Stimulated activated CD4-positive, alpha-beta T cell treated with anti-CD3 and anti-CD28 coated beads, Interleukin-2, amount 100 ng/mL, for 24 hours (primary cell): ENCODE measurements at regions not wholly inside any gene's neighbourhood (a gene's known extent, or its start where the extent isn't known, plus 50 kb on each side); places are given as distances from the start of the nearest gene placed in this dataset.
"Not testable (repeated sequence)": the region's sequence is repeated elsewhere in the genome, so short reads cannot be mapped to it uniquely, and the experiment has no call there.

Source experiments
- DNase-seq, 2 donors: peaks; one replicate each; pipeline ENCODE4 v3.0.0-alpha.2; 2020

GRCh38 chr5:25448646-25449045 is 803.9 kb upstream of the CDH10 start:
- no peak for DNase-seq

- DNase-seq: no peak
Measured at GRCh38 chr5:25448190-25448621, 803.4 kb upstream of the CDH10 start.

- DNase-seq: not testable (repeated sequence)
Measured at GRCh38 chr5:25446061-25446420, 801.3 kb upstream of the CDH10 start.

GRCh38 chr5:25445381-25446060 is 800.7 kb upstream of the CDH10 start:
- DNase-seq: not testable (repeated sequence)

- DNase-seq: no peak
Measured at GRCh38 chr5:25444697-25445096, 799.9 kb upstream of the CDH10 start.

- no peak for DNase-seq
Measured at GRCh38 chr5:25441810-25442209, 797.0 kb upstream of the CDH10 start.

- DNase-seq: no peak
Measured at GRCh38 chr5:25439025-25439424, 794.2 kb upstream of the CDH10 start.

GRCh38 chr5:25438375-25438774 is 793.6 kb upstream of the CDH10 start:
- DNase-seq: not testable (repeated sequence)

GRCh38 chr5:25436452-25436851 is 791.7 kb upstream of the CDH10 start:
- no peak for DNase-seq

GRCh38 chr5:25435882-25436281 is 791.1 kb upstream of the CDH10 start:
- no peak for DNase-seq

- DNase-seq: no peak
Measured at GRCh38 chr5:25427240-25427639, 782.5 kb upstream of the CDH10 start.

GRCh38 chr5:25423271-25423670 is 778.5 kb upstream of the CDH10 start:
- no peak for DNase-seq

GRCh38 chr5:25419684-25420083 is 774.9 kb upstream of the CDH10 start:
- no peak for DNase-seq

GRCh38 chr5:25418978-25419377 is 774.2 kb upstream of the CDH10 start:
- DNase-seq: no peak

- no peak for DNase-seq
Measured at GRCh38 chr5:25418319-25418859, 773.6 kb upstream of the CDH10 start.

- DNase-seq: no peak
Measured at GRCh38 chr5:25416960-25417359, 772.2 kb upstream of the CDH10 start.

- DNase-seq: no peak
Measured at GRCh38 chr5:25415970-25416369, 771.2 kb upstream of the CDH10 start.

- no peak for DNase-seq
Measured at GRCh38 chr5:25414742-25415141, 770.0 kb upstream of the CDH10 start.

GRCh38 chr5:25412116-25412661 is 767.4 kb upstream of the CDH10 start:
- DNase-seq: no peak

- not testable (repeated sequence) for DNase-seq
Measured at GRCh38 chr5:25407365-25407764, 762.6 kb upstream of the CDH10 start.

GRCh38 chr5:25405850-25406249 is 761.1 kb upstream of the CDH10 start:
- DNase-seq: no peak

- no peak for DNase-seq
Measured at GRCh38 chr5:25399878-25400480, 755.2 kb upstream of the CDH10 start.

- DNase-seq: no peak
Measured at GRCh38 chr5:25393957-25394356, 749.2 kb upstream of the CDH10 start.

GRCh38 chr5:25393256-25393655 is 748.5 kb upstream of the CDH10 start:
- DNase-seq: no peak
